ENCODE measurements at regions not wholly inside any gene's neighbourhood (a gene's known extent, or its start where the extent isn't known, plus 50 kb on each side); places are given as distances from the start of the nearest gene placed in this dataset.

GRCh38 chr3:72380711-72381493 lies 467.3 kb downstream of the SHQ1 start:
- TF ChIP-seq EZH2 (IDR thresholded peaks at IDR 0.05; ENCODE audit: borderline replicate concordance, low read depth, low read length, severe bottlenecking) (no peak), MAX (IDR thresholded peaks at IDR 0.05; ENCODE audit: insufficient read depth, insufficient read length) (no peak), CTCF (IDR thresholded peaks at IDR 0.05; ENCODE audit: extremely low read depth in 1 of 2, insufficient read depth in 1 of 2, low read depth in 1 of 2, low read length in 2 of 2) (no peak), POLR2A (IDR thresholded peaks at IDR 0.05; ENCODE audit: low read depth, low read length) (no peak), POLR2AphosphoS5 (IDR thresholded peaks at IDR 0.05; ENCODE audit: insufficient read depth, low read depth, low read length) (no peak), JUN (IDR thresholded peaks at IDR 0.05; ENCODE audit: borderline replicate concordance, insufficient read depth, insufficient read length, low read depth) (no peak), MYC (IDR thresholded peaks at IDR 0.05; ENCODE audit: low read depth, low read length) (no peak)

Measured in endothelial cell of umbilical vein (primary cell).